ENCODE measurements at regions not wholly inside any gene's neighbourhood (a gene's known extent, or its start where the extent isn't known, plus 50 kb on each side); places are given as distances from the start of the nearest gene placed in this dataset.
"Not testable (repeated sequence)": the region's sequence is repeated elsewhere in the genome, so short reads cannot be mapped to it uniquely, and the experiment has no call there.

DNA sequence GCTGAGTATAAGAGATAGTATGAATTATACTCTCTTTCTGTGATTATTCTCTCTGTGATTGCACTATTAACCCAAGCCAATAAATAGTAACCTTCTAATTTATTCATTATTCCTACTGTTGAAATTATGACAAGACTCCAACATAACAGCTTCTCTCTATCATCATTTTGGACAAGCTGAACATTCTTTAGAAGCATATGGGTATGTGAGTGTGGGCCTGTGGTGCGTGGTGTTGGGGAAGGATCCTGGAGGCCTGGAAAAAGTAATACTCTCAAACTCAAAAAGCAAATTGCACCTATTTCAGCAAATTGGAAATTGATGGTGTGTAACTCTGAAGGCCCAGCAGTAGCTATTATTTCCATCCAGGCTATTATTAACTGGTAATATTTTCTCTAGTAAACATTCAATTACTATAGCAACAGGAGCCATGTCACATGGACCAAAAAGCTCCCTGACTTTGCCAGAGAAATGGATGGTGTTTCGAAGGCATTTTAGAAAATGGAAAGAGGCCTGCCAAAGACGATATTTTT lies 502.8 kb downstream of the LTN1 start:
- DNase-seq (ENCODE audit: low read depth in 4 of 4, low spot score in 2 of 4) = no peak

DNA sequence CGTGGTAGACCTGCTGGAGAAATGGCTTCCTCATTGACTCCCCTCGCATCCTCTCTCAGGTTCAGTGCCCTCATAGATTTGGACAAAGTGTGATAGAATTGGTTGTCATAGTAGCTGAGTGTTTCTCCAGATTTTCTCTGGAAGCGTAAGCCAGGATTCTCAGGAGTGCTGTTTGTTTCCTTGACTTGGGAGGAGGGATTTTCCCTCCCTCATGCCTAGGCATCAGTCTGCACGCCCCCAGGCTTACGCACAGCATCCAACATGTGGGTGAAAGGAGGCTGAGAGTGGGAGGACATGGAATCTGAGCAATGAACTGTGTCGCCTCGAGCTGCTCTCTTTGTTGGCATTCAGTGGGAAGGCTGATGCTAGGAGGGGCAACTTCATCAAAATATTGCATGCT lies 503.5 kb downstream of the LTN1 start:
- no peak for DNase-seq (ENCODE audit: low read depth in 4 of 4, low spot score in 2 of 4)

DNA sequence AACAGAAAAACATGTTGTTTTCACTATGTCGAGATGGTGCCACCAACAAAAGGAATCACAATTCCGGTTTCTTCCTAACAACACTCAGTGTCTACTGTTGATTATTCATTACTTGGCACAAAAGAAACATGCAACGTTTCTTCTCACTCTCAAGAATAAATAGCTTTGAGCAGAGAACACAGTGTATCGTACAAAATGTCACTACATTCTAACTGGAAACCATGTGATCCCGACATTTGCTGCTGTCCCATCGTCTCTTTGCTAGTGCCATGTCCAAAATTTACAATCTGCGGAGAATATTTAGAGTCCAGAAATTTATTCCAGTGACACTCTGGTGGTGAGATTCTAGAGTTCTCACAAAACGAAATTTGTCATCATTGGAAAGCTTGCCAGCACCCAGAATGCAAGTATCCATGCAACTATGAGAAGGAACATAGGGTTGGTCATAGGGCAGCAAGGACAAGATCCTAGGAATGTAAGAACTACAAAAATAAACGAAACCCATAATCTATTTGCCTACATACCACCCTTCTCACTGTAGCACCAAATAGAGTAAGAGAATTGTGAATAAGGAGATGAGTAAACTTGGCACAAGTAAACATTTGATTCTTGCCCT lies 505.1 kb downstream of the LTN1 start:
- no peak for DNase-seq (ENCODE audit: low read depth in 4 of 4, low spot score in 2 of 4)

DNA sequence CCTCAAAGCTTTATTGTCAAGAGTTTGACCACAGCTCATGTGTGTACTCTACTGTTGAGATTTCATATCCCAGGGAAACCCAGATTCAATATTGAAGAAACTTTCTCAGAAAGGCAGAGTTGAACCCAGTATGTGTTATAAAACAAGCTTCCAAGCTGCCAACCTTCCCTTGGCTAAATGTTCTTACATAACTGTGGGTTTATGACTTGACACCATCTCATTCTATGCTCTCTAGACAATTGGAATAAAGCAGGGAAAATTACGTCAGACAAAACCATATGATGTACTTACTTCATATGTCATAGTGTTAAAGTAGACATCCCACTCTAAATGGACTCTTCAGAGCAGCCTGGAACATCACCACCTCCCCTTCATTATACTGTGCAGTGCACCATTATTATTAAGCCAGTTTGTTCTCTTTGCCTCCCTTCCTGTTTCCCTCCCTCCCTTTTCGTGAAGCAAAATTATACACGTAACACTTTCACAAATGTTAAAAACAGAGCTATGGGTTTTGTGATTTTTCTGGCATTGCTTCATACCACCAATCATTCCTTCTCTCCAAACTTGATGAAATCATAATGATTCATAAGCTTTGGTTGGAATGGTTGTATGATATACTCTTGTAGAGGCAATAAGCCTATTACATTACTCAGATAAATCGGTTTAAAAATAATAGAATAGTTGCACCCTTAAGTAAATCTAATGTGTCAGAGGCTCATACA lies 507.2 kb downstream of the LTN1 start:
- no peak for DNase-seq (ENCODE audit: low read depth in 4 of 4, low spot score in 2 of 4)

DNA sequence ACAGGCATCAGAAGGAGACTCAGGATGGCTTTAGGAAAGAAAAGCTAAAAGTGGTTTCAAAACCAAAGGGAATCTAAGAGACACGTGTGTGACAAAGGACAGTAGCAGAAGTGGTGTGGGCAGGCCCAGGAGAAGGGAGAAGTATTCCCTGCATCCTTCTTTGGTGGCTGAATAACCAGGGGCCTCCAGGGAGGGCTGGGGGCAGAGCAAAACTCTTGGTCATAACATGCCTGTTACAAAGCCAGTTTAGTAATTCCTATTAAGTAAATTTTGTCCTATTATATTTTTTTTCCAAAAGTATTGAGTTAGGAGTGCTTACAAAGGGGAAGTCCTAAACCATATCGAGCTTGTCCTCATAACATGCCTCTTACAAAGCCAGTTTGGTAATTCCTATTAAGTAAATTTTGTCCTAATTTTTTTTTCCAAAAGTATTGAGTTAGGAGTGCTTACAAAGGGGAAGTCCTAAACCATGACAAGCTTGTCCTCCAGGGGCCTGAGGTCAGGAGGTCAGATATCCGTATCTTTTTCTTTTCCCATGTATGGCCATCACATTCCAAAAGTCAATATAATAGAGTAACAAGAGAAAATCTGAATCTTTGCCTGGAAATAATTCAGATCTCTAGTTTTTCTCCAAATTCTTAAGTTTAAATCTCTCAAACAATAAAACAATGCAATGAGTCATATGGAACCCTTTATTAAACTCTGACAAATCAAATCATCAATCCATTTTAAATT lies 509.2 kb downstream of the LTN1 start:
- DNase-seq (ENCODE audit: low read depth in 4 of 4, low spot score in 2 of 4) = no peak

DNA sequence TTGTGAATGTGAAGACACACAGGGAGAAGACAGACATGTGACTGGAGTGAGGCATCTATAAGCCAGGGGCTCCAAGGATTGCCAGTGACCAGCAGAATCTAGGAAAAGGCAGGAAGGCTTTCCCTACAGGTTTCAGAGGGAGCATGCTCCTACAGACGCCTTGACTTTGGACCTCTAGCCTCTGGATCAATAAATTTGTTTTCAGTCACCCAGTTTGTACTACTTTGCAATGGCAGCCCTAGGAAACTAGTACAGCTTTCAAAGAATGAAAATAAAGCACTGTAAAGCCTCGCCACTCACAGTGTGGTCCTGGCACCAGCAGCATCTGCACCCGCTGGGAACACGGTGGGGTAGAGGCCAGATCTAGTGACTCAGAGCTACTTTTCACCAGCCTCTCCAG lies 510.0 kb downstream of the LTN1 start:
- no peak for DNase-seq (ENCODE audit: low read depth in 4 of 4, low spot score in 2 of 4)

DNA sequence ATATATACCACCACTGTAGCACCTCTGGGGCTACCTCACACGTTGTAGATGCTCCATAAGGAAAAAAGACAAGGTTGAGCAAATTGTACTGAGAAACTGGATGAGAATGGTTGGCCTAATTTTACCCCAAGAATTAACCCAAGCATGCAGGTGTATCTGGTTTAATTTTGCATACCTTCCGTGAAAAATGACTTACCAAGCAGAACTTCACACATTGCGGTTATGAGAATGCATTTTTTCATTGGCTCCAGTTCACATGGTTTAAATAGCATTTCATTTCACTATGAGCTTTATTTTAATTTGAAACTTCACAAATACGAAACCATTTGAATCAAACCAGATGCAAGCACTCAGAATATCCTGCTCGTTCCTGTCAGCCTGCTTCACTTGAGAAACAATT lies 512.2 kb downstream of the LTN1 start:
- DNase-seq (ENCODE audit: low read depth in 4 of 4, low spot score in 2 of 4) = no peak

DNA sequence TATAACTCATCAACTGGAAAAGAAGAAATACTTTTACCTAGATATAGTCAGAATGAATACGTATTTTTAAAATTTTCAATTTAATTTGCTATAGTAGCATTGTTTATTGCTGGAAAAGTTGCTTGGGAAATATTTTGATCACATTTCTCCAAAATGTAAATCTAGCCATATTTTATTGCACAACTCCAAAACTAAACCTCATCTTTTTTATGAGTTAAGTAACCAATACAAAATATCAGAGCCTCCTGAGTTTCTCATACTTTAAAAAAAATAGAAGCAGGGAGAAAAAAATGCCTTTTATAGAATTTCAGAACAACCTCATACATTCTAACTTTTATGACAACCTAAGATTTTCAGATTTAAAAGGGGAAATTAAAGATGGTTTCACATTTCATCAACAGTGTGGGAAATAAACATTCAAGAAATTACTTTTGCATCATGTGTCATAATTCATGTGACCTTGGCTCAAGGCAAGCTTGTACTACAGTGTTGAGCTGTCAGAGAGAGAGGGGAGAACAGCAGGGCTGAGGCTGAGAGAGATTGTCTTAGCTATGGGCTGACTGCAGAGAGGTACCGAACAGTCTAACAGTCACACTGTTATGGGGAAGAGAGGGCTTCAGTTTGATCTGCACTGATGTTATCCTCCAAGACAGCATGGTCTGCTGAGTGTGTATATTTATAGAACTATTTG lies 519.0 kb downstream of the LTN1 start:
- no peak for DNase-seq (ENCODE audit: low read depth in 4 of 4, low spot score in 2 of 4)

DNA sequence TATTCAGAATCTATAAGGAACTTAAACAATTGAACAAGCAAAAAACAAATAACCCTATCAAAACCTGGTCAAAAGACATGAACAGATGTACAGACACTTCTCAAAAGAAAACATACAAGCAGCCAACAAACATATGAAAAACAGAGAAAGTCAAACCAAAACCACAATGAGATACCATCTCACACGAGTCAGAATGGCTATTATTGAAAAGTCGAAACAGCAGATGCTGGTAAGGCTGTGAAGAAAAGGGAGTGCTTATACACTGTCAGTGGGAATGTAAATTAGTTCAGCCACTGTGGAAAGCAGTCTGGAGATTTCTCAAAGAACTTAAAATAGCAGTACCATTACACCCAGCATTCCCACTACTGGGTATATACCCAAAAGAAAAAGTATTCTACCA lies 520.1 kb downstream of the LTN1 start:
- DNase-seq (ENCODE audit: low read depth in 4 of 4, low spot score in 2 of 4) = not testable (repeated sequence)

DNA sequence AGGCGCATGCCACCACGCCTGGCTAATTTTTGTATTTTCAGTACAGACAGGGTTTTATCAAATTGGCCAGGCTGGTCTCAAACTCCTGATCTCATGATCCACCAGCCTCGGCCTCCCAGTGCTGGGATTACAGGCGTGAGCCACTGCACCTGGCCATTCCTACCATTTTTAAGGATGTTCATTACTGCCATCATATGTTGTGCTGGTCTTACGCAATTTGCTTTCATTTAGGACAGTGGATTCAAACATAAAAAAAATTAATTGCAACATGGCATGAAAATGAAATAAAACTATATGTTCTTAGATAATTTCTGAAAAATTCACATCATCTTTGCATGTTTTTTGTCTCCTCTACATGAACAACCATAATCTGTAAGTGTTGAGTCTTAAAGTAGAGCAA lies 527.7 kb downstream of the LTN1 start:
- no peak for DNase-seq (ENCODE audit: low read depth in 4 of 4, low spot score in 2 of 4)

DNA sequence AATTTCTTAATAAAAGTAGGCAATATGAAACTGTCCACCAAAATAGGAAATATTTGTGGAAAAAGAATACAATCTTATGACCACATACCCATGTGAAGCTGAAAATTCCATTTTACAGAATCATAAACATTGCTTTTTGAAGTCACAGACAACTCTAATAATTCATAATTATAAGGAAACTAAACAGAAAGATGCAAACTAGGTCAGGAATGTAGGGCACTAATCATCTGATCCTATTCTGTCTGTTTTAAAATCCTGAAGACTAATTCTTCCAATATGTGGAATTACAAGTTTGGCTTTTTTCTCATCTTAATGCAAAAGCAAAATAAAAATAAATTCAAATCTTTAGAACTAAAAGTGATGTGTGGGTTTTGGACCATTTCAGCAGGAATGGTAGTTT lies 528.6 kb downstream of the LTN1 start:
- no peak for DNase-seq (ENCODE audit: low read depth in 4 of 4, low spot score in 2 of 4)

DNA sequence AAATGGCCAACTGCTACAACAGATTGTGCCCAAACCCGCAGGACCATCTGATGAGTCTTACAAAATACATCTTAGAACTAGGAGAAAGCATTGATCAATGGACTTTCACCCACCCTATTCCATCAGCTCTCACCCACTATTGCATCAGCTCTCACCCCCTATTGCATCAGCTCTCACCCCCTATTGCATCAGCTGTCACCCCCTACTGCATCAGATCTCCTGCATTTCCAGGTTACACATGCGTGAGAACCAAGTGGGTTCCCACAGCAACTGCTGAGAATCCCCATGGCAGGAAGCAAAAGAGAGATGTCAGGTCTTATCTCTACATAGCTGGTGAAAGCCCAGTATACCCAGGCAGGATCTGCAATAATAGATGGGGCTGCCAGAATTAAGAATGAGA lies 533.5 kb downstream of the LTN1 start:
- no peak for DNase-seq (ENCODE audit: low read depth in 4 of 4, low spot score in 2 of 4)

DNA sequence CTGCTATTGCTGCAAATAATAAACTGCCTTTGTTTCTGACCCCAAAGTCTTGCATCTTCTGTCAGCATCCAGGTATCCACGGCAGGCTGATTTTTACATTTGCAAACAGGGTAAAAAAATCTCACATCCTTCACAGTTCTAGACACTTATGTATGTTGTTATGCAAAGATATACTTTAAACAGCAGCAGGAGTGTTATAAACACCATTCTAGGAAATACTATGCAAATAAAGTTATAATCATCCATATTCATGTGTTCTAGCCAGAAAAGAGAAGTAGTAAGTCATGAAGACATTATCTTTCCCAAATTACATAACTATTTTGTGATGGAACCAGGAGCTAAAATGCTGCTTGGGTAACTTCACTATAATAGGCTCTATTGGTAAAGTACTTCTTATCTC lies 534.2 kb downstream of the LTN1 start:
- no peak for DNase-seq (ENCODE audit: low read depth in 4 of 4, low spot score in 2 of 4)

DNA sequence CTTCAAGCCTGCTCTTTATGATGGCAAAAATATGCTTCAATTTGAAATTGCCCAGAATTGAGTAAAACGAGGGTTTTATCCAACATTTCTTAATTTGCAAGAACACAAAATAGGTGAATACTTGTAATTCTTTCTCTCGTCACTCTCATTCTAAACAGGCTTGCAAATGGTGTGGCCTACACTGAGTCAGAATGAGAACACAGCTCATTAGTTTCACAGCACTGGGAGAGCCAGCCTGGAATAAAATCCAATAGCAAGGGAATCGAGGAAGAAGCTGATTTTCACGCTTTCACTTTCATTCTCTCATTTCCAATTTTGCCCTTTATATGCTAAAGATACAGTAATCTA lies 537.5 kb downstream of the LTN1 start:
- DNase-seq (ENCODE audit: low read depth in 4 of 4, low spot score in 2 of 4) = no peak

DNA sequence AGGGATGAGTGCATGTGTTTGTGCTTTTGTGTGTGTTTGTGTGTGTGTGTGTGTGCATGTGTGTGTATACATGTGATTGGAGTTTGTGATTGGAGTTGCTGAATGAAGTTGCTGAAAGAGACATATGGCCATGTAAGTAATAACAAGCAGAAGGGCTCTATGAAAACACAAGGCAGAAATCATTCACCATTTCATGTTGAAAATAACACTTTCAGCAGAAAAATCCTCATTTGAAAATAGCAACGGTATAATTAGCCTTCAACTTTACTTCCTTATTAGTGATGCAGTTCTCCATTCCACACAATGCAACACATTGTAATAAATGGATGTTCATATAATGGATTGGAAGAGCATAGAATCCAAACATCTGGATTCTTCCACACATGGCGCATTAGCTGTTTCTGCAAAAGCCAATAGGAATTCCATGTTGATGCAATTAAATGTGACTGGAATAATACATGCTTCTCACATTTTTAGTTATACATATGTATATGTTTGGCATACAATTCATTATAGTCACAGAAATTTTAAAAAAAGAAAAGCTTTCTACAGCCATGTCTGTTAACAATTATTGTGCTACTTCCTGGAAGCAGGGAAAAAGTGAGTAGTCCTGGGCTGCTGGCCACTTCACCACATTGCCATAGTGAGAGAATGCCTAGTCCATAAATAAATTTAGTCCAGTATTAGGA lies 538.0 kb downstream of the LTN1 start:
- DNase-seq (ENCODE audit: low read depth in 4 of 4, low spot score in 2 of 4) = no peak

DNA sequence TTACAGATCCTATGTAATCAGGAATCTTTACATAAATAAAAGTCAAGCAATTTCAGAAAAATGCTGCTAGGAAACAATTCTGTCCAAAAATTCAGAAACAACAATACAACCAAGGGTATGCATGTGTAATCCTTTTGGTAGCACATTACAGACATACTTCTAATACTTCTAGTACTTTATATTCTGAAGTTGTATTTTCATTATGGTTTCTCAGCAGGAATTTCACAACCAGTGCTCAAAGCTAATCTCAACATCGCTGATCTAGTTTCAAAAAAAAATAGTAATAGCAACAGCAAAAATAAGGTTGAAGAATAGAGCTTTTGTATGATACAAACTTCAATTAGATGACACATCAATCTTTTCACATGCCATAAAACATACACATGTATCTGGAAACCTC lies 545.2 kb downstream of the LTN1 start:
- no peak for DNase-seq (ENCODE audit: low read depth in 4 of 4, low spot score in 2 of 4)

DNA sequence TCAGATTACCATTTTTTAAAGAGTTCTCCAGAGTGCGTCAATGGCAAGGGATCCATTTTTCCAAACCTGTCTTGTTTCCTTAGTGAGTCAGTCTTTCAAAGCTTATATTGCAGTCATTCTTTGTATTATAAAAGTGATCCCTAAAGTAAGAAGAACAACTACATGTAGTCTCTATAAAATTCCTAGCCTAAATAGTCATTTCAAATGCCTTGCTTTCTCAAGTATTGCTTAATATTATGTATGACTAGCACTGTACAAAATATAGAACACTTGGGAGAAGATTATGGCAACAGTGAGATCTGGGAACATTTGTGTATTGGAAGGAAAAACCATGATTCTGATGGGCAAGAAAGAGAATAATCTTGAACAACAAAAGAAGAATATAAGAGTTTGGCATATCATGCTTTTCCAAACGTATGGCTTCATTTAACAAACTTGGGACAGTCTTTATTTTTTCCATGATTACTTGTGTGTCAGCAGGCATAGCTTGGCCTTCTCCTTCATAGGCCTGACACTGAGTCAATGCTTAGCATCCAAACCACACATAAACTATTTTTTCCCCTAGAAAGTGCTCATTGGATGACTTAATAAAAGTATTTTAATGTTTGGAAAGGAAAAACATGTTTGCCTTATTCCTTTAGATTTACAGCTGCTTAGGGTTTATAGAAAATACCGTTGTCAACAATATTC lies 547.4 kb downstream of the LTN1 start:
- DNase-seq (ENCODE audit: low read depth in 4 of 4, low spot score in 2 of 4) = no peak

DNA sequence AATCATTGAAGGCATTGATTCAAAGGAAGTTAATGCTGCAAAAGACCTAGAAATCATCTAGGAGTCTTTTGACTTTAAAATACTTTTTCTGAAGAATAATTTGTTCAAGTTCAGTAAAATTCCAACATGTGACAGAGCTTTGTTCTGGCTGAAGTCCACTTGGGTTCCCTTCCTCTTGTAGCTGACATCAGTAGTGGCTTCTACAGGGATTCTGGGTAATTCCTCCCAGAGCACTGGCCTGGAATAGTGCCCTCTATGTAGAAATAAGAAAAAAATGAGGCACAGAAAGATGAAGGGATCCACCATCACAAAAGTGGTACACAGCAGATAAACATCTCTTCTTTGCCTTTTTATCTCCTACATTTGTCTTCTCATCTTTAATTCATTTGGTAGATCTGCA lies 548.1 kb downstream of the LTN1 start:
- no peak for DNase-seq (ENCODE audit: low read depth in 4 of 4, low spot score in 2 of 4)

DNA sequence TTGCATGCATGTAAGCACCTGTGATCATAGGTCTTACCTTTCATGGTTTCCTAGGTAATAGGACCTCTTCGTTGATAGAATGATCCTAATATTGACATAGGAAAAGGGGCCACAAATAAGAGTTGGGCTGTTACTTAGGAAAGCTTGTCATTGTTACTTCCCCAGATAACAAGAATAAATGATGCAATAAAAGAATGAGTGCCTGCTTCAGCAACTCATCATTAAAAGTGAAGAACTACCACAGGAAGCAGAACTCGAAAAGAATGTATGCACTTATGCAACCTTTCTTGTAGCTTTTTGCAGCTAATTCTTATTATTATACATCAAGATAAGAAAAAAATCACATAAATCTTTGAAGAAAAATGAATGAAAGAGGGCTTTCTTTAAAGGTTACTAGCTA lies 548.6 kb downstream of the LTN1 start:
- no peak for DNase-seq (ENCODE audit: low read depth in 4 of 4, low spot score in 2 of 4)

DNA sequence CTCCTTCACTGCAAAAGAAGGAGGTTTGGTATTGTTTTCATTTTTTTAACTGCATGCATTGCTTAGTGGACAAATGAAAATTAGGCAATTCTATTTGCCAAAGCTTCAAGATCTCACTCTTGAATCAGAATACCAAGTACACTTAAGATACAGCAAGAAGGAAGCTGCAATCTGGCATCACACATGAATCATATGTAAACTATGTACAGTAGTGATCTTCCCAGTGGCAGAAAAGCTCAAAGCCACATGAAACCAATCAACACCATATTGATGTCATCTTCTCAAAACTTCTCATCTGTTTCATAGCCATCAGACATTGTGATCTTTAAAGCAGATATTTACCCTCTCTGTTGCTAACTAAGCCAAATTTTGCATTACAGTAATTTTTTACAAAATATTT lies 550.1 kb downstream of the LTN1 start:
- no peak for DNase-seq (ENCODE audit: low read depth in 4 of 4, low spot score in 2 of 4)

All from left renal cortex interstitium (tissue), 4 donors.